ENCODE measurements at regions not wholly inside any gene's neighbourhood (a gene's known extent, or its start where the extent isn't known, plus 50 kb on each side); places are given as distances from the start of the nearest gene placed in this dataset.
A peak's percentile ranks its signal among the peaks of the same experiment; 100 is the strongest.

DNA sequence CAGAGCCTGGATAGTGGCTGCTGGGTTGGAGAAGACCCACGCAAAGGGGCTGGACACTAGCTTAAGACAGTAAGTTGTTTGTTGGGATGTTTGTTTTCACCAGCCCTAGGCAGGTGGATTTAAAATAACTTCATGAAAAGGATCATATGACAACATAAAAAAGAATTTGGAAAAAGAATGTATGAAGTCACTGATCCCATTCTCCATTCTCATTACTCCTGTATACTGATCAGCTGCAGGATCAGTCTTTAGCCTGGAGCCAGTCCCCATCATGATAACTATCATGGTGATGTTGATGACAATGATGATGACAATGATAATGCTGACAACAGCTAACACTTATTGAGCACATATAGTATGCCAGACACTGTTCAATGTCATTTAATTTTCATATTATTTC, 92.1 kb upstream of the IFNE start:
- TF ChIP-seq POLR2A (IDR thresholded peaks at IDR 0.05; ENCODE audit: low read length) = no peak
- no peak for DNase-seq

DNA sequence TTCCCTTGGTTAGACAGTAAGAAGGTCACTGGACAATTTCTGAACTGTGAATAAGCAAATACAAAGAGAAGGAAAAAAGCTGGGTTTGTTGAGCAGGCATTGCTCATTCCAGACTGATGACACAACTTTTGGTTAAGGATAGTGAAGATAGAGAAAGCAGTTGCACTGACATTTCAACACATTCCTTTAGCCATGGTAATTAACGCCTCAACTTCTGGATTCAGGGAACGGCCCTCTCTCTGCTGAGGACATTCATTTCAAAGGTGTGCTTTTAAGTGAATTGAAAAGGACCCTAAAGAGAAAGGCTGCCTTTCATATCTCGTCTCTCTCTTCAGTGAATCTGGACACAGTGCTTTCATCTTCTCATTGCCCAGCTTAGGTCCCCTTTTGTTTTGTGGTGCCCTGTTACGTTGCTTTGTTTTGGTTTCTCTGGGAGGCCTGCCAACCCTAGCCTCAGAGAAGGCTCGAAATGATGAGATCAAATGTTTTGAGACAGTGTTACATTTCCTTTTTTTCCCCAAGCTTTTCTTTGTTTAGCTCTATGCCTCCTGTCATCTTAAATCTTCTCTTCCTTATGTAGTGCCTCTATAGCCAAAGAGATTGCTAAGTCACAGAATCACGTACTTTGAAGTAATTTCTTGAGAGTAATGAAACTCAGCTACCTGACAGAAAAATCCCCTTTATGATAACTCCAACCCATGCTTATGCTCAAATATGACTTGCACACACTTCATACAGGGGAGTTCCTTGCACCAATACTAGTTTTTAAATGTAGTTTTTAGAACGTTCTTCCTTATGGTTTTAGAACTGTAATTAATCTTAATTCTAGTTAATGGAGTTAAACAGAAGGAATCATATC, 94.4 kb upstream of the IFNE start:
- DNase-seq = no peak
- TF ChIP-seq GATA1 (IDR thresholded peaks at IDR 0.05; ENCODE audit: low read depth, low read length) (no peak), POLR2A (IDR thresholded peaks at IDR 0.05; ENCODE audit: low read length) (no peak)

GRCh38 chr9:21579247-21579671, 97.1 kb upstream of the IFNE start:
- no peak for TF ChIP-seq POLR2A (IDR thresholded peaks at IDR 0.05; ENCODE audit: low read length)
- TF ChIP-seq GATA1 (IDR thresholded peaks at IDR 0.05; ENCODE audit: low read depth, low read length) = no peak
- no peak for DNase-seq

DNA sequence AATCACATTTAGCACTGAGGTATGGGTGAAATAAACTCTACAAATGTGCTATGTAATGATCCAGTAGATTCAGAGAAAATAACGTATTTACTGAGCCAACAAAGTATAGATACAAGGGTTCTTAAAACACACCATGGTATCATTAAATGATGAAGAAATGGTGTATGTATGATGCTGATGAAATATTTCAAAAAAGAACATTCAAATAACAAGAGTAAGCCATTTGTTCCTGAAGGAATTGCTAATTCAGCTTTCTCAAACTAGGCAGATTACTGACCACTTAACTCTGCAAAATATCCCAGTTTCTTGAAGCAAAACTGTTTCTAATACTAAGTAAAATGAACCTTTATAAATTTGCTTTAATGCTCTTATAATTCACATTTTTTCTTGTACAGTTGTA, 97.6 kb upstream of the IFNE start:
- TF ChIP-seq POLR2A (IDR thresholded peaks at IDR 0.05; ENCODE audit: low read length) = no peak
- no peak for TF ChIP-seq GATA1 (IDR thresholded peaks at IDR 0.05; ENCODE audit: low read depth, low read length)
- DNase-seq = no peak

- DNase-seq = no peak
- TF ChIP-seq GATA1 (IDR thresholded peaks at IDR 0.05; ENCODE audit: low read depth, low read length) = no peak
Measured at GRCh38 chr9:21580636-21581378, 98.7 kb upstream of the IFNE start.

DNA sequence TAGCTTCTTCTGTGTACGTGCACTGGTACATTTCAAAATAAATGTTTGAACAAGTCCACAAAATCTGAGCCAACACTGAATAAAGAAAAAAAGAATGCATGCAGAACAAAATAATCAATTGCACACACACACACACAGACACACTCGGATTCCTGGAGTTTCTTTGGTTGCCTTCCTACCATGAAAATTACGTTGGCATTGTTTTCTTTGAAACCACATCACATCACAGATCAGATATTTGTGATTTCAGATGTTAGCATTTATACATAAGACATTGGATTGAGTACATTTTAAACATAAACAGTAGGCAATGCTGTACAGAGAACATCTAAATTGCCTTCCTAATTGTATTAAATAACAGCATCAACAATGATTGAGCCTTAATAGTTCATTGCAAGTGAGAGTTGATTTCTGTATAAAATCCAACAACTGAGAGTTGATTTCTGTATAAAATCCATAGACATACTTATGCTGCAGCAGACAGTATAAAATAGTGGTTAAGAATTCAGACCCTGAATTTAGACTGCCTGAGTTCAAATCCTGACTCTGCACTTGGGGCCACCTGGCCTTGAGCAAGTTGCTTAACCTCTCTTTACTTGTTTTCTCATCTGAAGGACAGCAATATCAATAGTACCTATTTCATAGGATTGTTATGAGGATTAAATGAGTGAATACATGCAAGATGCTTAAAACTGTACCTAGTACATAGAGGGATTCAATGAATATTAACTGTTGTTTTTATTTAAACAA, 101.7 kb upstream of the IFNE start:
- no peak for TF ChIP-seq GATA1 (IDR thresholded peaks at IDR 0.05; ENCODE audit: low read depth, low read length)
- TF ChIP-seq POLR2A (IDR thresholded peaks at IDR 0.05; ENCODE audit: low read length) = no peak
- DNase-seq = no peak

DNA sequence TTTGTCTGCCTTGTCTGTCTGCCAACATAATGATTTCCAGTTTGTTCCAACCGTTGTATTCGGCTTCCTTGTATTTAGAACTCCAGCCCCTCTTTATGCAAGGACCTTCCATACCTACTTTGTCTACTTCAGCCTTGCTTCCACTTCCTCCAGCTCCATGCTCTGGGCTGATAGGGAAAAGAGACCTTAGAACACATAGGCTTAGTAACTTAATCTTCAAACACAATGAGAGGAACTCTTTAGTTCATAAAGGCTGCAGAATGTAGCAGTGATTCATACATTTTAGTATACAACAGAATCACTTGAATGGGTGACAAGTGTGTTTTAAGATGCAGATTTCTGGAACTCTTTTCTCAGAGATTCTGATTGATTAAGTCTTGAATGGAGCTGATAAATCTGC, 102.8 kb upstream of the IFNE start:
- DNase-seq = no peak
- TF ChIP-seq GATA1 (IDR thresholded peaks at IDR 0.05; ENCODE audit: low read depth, low read length) (no peak), POLR2A (IDR thresholded peaks at IDR 0.05; ENCODE audit: low read length) (no peak)

DNA sequence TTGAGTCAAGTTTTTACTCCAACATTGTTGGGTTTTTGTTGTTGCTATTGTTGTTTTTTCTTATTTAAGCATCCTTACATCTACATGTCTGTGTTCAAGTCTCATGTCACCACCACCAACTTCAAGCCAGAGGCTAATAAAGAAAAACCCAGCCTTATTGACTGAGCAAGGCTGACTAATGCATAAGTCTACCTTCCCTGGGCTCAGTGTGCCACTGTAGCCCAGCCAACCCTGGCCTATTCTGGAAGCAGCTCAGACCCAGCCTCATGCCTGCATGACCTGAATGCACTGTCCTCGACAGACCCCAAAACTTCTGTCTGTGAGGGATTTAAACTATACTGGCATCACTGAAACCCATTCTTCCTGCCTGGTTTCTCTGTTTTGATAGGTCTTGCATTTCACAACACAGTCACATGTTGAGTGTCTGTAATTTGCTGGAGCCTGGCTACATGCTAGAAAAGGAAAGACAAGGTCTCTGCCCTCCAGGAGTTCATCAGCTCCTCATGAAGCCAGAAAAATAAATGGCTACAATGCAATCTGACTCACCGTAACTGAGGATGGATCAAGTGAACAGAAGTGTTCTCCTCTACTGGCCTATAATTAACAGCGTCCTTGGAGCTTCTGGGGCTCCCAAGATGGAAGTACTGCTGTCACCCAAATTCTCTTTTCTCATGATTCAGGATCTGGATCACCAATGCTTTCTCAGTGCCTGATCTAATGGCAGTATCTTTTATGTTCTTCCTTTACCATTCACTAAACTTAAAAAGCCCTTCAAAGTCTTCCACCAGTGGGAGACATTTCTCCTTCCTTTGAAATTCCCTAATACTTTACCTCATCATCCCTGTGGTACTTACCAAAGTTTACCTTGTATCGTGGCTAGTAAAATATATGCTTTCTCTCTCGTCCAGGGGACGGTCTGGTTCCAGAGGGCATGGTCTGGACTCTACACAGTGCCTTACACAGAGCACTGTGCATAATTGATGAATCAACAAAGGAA, 103.9 kb upstream of the IFNE start:
- no peak for TF ChIP-seq GATA1 (IDR thresholded peaks at IDR 0.05; ENCODE audit: low read depth, low read length)
- no peak for TF ChIP-seq POLR2A (IDR thresholded peaks at IDR 0.05; ENCODE audit: low read length)
- no peak for DNase-seq

- no peak for DNase-seq
Measured at GRCh38 chr9:21589344-21590056, 107.4 kb upstream of the IFNE start.

GRCh38 chr9:21590058-21590996, 108.2 kb upstream of the IFNE start:
- DNase-seq = no peak
- TF ChIP-seq GATA1 (IDR thresholded peaks at IDR 0.05; ENCODE audit: low read depth, low read length) = no peak
- TF ChIP-seq POLR2A (IDR thresholded peaks at IDR 0.05; ENCODE audit: low read length) = no peak

More at GRCh38 chr9:21589344-21590056, 107.4 kb upstream of the IFNE start:
- no peak for TF ChIP-seq POLR2A (IDR thresholded peaks at IDR 0.05; ENCODE audit: low read length)
- no peak for TF ChIP-seq GATA1 (IDR thresholded peaks at IDR 0.05; ENCODE audit: low read depth, low read length)

DNA sequence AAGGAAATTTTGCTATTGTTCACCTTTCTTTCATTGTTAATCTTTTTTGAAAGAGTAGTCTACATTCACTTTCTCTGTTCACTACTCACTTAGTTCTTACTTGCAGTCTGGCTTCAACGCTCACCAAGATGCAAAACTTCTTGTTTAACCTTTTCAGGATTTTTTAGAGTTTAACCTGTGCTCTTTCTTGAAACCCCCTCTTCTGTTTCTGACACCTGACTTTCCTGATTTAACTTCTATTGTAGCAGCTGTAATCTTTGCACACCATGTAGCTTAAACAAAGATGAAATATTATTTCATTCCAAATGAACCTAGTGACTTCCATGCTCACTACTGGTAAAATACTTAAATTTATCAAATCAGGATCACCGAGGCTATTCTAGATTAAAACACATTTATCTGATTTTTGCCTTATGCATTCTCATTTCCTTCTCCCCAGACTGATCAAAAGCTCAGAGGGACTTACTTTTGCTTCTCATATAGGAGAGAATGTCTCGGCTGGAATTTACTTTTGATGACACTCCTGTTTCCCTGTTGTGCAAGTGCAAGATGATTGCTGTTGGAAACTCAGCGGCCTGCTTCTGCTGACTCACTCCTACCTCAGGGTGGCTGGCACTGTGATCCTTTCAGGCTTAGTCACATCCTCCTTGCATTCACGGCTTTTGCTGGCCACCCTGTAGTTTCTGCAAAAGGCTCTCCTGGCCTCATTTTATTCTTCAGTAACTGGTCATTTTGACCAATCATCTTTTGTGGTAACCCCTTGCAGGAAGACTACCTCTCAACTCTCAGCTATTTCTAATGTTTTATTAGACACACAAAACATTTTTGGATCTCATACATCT, 109.3 kb upstream of the IFNE start:
- no peak for TF ChIP-seq GATA1 (IDR thresholded peaks at IDR 0.05; ENCODE audit: low read depth, low read length)
- no peak for TF ChIP-seq POLR2A (IDR thresholded peaks at IDR 0.05; ENCODE audit: low read length)

More for the DNA sequence above, 109.3 kb upstream of the IFNE start:
- peak in 1 of 2 experiments; percentile 12 for DNase-seq

Measured in erythroblast (primary cell).